ENCODE measurements at regions not wholly inside any gene's neighbourhood (a gene's known extent, or its start where the extent isn't known, plus 50 kb on each side); places are given as distances from the start of the nearest gene placed in this dataset.

GRCh38 chr3:116905334-116905733 is 195.8 kb downstream of the TUSC7 start:
- no peak for ATAC-seq
- intact Hi-C loops (cut with micrococcal nuclease) = no loop called here
- H3K27me3 ChIP-seq (ENCODE audit: low read length) = no peaks in the 10 kb centered on the region
- no peak overlapping the region for H2AFZ ChIP-seq (ENCODE audit: low read length)
- no peak overlapping the region for H3K9ac ChIP-seq (ENCODE audit: low read length)
- ChIA-PET CTCF (no interaction called here), POLR2A (ENCODE audit: unreplicated experiment) (no interaction called here)
- H4K20me1 ChIP-seq (ENCODE audit: low read length) = no peaks in the 10 kb centered on the region
- no peaks in the 10 kb centered on the region for H3K79me2 ChIP-seq (ENCODE audit: low read length)
- no peak overlapping the region for H3K27ac ChIP-seq (ENCODE audit: low read length)
- no peaks in the 10 kb centered on the region for H3F3A ChIP-seq (ENCODE audit: low read length, unreplicated experiment)
- TF ChIP-seq CTCF (conservative IDR thresholded peaks at IDR 0.05; ENCODE audit: low read depth, low read length) (no peak), EZH2phosphoT487 (IDR thresholded peaks at IDR 0.05; ENCODE audit: borderline replicate concordance, low read length) (no peak), EZH2 (IDR thresholded peaks at IDR 0.05; ENCODE audit: low read length, unreplicated experiment) (no peak)
- no peaks in the 10 kb centered on the region for H3K9me2 ChIP-seq (replicated peaks; ENCODE audit: low read length)
- H3K4me1 ChIP-seq (ENCODE audit: insufficient read depth, low read length) = no peaks in the 10 kb centered on the region
- no peak for DNase-seq
- 0 out of 2 replicates have a peak, but pooled peaks cover 5% of the 10 kb centered on the region for H3K9me3 ChIP-seq (ENCODE audit: low read length)
- H3K36me3 ChIP-seq (ENCODE audit: low read depth, low read length) = no peaks in the 10 kb centered on the region
- BruUV-seq (replicated peaks) = no TSS peak
- H3K4me3 ChIP-seq (ENCODE audit: low read length) = no peak overlapping the region
- no peak overlapping the region for H3K4me2 ChIP-seq (ENCODE audit: low read length)

- Histone ChIP-seq H3K36me3 (ENCODE audit: low read depth, low read length) (no peaks in the 10 kb centered on the region), H3K9me2 (replicated peaks; ENCODE audit: low read length) (no peaks in the 10 kb centered on the region), H3K4me3 (ENCODE audit: low read length) (no peak overlapping the region), H3K27ac (ENCODE audit: low read length) (no peak overlapping the region), H3K79me2 (ENCODE audit: low read length) (no peaks in the 10 kb centered on the region), H3K4me1 (ENCODE audit: insufficient read depth, low read length) (no peaks in the 10 kb centered on the region), H3F3A (ENCODE audit: low read length, unreplicated experiment) (no peaks in the 10 kb centered on the region), H3K4me2 (ENCODE audit: low read length) (no peak overlapping the region), H3K9ac (ENCODE audit: low read length) (no peak overlapping the region), H3K27me3 (ENCODE audit: low read length) (no peaks in the 10 kb centered on the region), H4K20me1 (ENCODE audit: low read length) (no peaks in the 10 kb centered on the region), H2AFZ (ENCODE audit: low read length) (no peak overlapping the region), H3K9me3 (ENCODE audit: low read length) (0 out of 2 replicates have a peak, but pooled peaks cover 5% of the 10 kb centered on the region)
- peak; percentile 44 for DNase-seq
- TF ChIP-seq EZH2phosphoT487 (IDR thresholded peaks at IDR 0.05; ENCODE audit: borderline replicate concordance, low read length) (no peak), EZH2 (IDR thresholded peaks at IDR 0.05; ENCODE audit: low read length, unreplicated experiment) (no peak), CTCF (conservative IDR thresholded peaks at IDR 0.05; ENCODE audit: low read depth, low read length) (no peak)
- no peak for ATAC-seq
- POLR2A ChIA-PET (ENCODE audit: unreplicated experiment) = no interaction called here
- CTCF ChIA-PET = no interaction called here
- no TSS peak for BruUV-seq (replicated peaks)
- intact Hi-C loops (cut with micrococcal nuclease) = no loop called here
These were observed 196.2 kb downstream of the TUSC7 start for GRCh38 chr3:116905794-116906193.

GRCh38 chr3:116912116-116912515 is 202.5 kb downstream of the TUSC7 start:
- H3K27ac ChIP-seq (ENCODE audit: low read length) = no peak overlapping the region
- CTCF ChIA-PET = no interaction called here
- no peak for ATAC-seq

More at GRCh38 chr3:116912116-116912515, 202.5 kb downstream of the TUSC7 start:
- Histone ChIP-seq H3K36me3 (ENCODE audit: low read depth, low read length) (no peaks in the 10 kb centered on the region), H3F3A (ENCODE audit: low read length, unreplicated experiment) (no peaks in the 10 kb centered on the region), H3K27me3 (ENCODE audit: low read length) (no peaks in the 10 kb centered on the region), H3K4me2 (ENCODE audit: low read length) (no peak overlapping the region), H2AFZ (ENCODE audit: low read length) (no peak overlapping the region), H3K9me3 (ENCODE audit: low read length) (peaks cover 5% of the 10 kb centered on the region; the same call in 1 of the 2 replicates), H3K4me3 (ENCODE audit: low read length) (no peak overlapping the region), H3K4me1 (ENCODE audit: insufficient read depth, low read length) (no peaks in the 10 kb centered on the region), H3K9me2 (replicated peaks; ENCODE audit: low read length) (no peaks in the 10 kb centered on the region), H3K9ac (ENCODE audit: low read length) (no peak overlapping the region), H3K79me2 (ENCODE audit: low read length) (no peaks in the 10 kb centered on the region), H4K20me1 (ENCODE audit: low read length) (no peaks in the 10 kb centered on the region)
- TF ChIP-seq CTCF (conservative IDR thresholded peaks at IDR 0.05; ENCODE audit: low read depth, low read length) (no peak), EZH2phosphoT487 (IDR thresholded peaks at IDR 0.05; ENCODE audit: borderline replicate concordance, low read length) (no peak), EZH2 (IDR thresholded peaks at IDR 0.05; ENCODE audit: low read length, unreplicated experiment) (no peak)
- BruUV-seq (replicated peaks) = no TSS peak
- intact Hi-C loops (cut with micrococcal nuclease) = no loop called here
- POLR2A ChIA-PET (ENCODE audit: unreplicated experiment) = no interaction called here
- DNase-seq = no peak

All from PC-3 (cell line).